Nephron (organoid): ENCODE measurements at regions not wholly inside any gene's neighbourhood (a gene's known extent, or its start where the extent isn't known, plus 50 kb on each side); places are given as distances from the start of the nearest gene placed in this dataset.

Experiments
- H3K27ac Mint-ChIP-seq, 3 experiments: 2 replicates each; pipeline ENCODE4 v1.8.0; 2020; ENCODE audit warnings: mixed read lengths in 3 of 3, mild to moderate bottlenecking in 2 of 3, moderate library complexity in 1 of 3
- H3K27me3 Mint-ChIP-seq: 2 replicates; pipeline ENCODE4 v1.8.0; 2021; ENCODE audit warnings: low read depth, mild to moderate bottlenecking, moderate library complexity, mixed read lengths
- H3K36me3 Mint-ChIP-seq: 2 replicates; pipeline ENCODE4 v1.8.0; 2020; ENCODE audit warnings: low read depth, mixed read lengths
- H3K4me1 Mint-ChIP-seq: 2 replicates; pipeline ENCODE4 v1.8.0; 2020; ENCODE audit warnings: mixed read lengths
- H3K4me3 Mint-ChIP-seq, 3 experiments: 2 replicates each; pipeline ENCODE4 v1.8.0; 2020; ENCODE audit warnings: mild to moderate bottlenecking in 3 of 3, mixed read lengths in 3 of 3, moderate library complexity in 2 of 3
- H3K9me3 Mint-ChIP-seq: 2 replicates; pipeline ENCODE4 v1.8.0; 2020; ENCODE audit warnings: mixed read lengths
- TF ChIP-seq, protein P1 (sequence below), 3 experiments: fragments of 200-600 bp; sonication (generic); IDR thresholded peaks; one replicate each; pipeline ENCODE4 v1.5.0; 2021; ENCODE audit warnings: antibody characterized with exemption in 3 of 3; ENCODE audit not compliant: unreplicated experiment in 3 of 3

DNA sequence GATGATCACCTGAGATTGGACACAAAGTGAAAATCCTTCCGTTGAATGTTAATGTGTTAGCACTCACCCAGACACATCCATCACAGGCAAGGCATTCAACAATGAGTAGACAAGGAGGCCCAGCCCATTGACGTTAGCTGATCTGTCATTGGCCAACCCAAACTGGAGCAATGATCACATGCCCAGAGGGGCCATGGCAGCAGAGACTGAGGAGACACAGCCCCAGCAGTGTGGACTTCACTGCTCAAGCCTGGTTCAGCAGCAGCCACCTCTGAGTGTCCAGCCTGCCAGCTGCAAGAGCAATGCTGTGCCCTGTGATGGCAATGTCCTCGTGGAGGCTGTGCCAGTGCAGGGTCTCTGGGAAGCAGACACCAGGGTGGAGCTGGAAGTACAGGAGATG, 622.2 kb downstream of the AACS start:
- Mint-ChIP-seq H3K36me3 (no peaks in the 10 kb centered on the region), H3K9me3 (no peaks in the 10 kb centered on the region), H3K4me3 (no peak overlapping the region), H3K27ac (no peak overlapping the region), H3K4me1 (no peaks in the 10 kb centered on the region), H3K27me3 (peaks cover 54% of the 10 kb centered on the region)
- TF ChIP-seq, protein P1, sequence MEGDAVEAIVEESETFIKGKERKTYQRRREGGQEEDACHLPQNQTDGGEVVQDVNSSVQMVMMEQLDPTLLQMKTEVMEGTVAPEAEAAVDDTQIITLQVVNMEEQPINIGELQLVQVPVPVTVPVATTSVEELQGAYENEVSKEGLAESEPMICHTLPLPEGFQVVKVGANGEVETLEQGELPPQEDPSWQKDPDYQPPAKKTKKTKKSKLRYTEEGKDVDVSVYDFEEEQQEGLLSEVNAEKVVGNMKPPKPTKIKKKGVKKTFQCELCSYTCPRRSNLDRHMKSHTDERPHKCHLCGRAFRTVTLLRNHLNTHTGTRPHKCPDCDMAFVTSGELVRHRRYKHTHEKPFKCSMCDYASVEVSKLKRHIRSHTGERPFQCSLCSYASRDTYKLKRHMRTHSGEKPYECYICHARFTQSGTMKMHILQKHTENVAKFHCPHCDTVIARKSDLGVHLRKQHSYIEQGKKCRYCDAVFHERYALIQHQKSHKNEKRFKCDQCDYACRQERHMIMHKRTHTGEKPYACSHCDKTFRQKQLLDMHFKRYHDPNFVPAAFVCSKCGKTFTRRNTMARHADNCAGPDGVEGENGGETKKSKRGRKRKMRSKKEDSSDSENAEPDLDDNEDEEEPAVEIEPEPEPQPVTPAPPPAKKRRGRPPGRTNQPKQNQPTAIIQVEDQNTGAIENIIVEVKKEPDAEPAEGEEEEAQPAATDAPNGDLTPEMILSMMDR (IDR thresholded peaks at IDR 0.05; ENCODE audit: unreplicated experiment in 3 of 3) = no peak

DNA sequence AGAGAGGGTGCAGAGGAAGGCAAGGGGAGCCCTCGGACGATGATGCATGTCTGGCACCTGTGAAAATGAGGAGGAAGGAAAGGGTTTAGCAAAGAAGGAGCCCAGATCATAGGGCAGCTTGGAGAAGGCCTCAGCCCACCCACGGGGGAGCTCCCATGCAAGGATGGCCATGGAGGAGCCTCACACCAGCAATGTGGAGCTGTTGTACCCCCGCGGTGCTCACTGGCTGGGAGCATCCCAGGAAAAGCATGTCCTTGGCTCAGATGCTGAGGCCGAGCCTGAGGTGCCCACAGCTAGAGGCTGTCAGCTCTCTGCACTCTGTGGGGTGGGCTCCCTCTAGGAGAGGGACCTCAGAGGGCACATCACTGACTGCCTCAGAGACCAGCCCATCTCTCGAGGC, 622.6 kb downstream of the AACS start:
- no peak overlapping the region for H3K4me3 Mint-ChIP-seq
- H3K27ac Mint-ChIP-seq = no peak overlapping the region
- TF ChIP-seq, protein P1 (IDR thresholded peaks at IDR 0.05; ENCODE audit: unreplicated experiment in 3 of 3) = no peak
- peaks cover 51% of the 10 kb centered on the region for H3K27me3 Mint-ChIP-seq
- no peaks in the 10 kb centered on the region for H3K4me1 Mint-ChIP-seq
- H3K36me3 Mint-ChIP-seq = no peaks in the 10 kb centered on the region
- no peaks in the 10 kb centered on the region for H3K9me3 Mint-ChIP-seq

DNA sequence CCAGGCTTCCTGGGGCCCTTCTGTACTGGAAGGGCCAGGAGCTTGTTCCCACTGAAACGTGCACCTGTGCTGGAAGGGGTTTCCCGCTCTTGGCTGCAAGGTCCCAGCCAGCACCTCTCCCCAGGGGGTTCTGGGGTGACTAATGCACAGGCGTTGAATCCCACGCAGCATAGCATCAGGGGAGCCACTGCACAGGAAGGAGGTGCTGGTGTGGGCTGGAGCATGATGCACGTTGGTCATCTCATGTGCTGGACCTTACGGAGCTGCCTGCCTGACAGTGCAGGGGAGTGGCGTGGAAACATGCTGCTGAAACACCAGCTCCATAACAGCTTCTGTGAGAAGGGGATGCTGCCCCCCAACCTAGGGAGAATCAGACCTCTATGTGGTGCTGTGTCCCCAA, 623.0 kb downstream of the AACS start:
- Mint-ChIP-seq H3K36me3 (no peaks in the 10 kb centered on the region), H3K4me3 (no peak overlapping the region), H3K9me3 (no peaks in the 10 kb centered on the region), H3K27me3 (peaks cover 48% of the 10 kb centered on the region), H3K4me1 (no peaks in the 10 kb centered on the region), H3K27ac (no peak overlapping the region)
- TF ChIP-seq, protein P1 (IDR thresholded peaks at IDR 0.05; ENCODE audit: unreplicated experiment in 3 of 3) = no peak

DNA sequence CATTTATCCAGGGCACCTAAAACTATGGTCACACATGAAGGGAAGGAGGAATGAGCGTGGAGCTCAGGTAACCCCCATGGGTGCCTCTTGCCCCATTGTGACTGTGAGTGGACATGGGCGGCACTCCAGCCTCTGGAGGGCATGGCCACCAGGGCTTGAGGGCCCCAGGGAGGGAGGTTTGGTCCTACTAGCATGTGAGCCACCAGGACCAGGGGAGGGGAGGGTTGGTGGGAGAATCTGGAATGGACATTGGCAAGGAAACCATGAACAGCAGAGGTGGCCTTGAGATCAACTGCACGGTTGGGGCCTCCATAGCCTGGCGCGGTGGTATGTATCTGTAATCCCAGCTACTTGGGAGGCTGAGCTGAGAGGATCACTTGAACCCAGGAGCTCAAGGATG, 623.6 kb downstream of the AACS start:
- no peaks in the 10 kb centered on the region for H3K9me3 Mint-ChIP-seq
- TF ChIP-seq, protein P1 (IDR thresholded peaks at IDR 0.05; ENCODE audit: unreplicated experiment in 3 of 3) = no peak
- H3K27ac Mint-ChIP-seq = no peak overlapping the region
- no peaks in the 10 kb centered on the region for H3K4me1 Mint-ChIP-seq
- H3K4me3 Mint-ChIP-seq = no peak overlapping the region
- no peaks in the 10 kb centered on the region for H3K36me3 Mint-ChIP-seq
- peaks cover 44% of the 10 kb centered on the region for H3K27me3 Mint-ChIP-seq

DNA sequence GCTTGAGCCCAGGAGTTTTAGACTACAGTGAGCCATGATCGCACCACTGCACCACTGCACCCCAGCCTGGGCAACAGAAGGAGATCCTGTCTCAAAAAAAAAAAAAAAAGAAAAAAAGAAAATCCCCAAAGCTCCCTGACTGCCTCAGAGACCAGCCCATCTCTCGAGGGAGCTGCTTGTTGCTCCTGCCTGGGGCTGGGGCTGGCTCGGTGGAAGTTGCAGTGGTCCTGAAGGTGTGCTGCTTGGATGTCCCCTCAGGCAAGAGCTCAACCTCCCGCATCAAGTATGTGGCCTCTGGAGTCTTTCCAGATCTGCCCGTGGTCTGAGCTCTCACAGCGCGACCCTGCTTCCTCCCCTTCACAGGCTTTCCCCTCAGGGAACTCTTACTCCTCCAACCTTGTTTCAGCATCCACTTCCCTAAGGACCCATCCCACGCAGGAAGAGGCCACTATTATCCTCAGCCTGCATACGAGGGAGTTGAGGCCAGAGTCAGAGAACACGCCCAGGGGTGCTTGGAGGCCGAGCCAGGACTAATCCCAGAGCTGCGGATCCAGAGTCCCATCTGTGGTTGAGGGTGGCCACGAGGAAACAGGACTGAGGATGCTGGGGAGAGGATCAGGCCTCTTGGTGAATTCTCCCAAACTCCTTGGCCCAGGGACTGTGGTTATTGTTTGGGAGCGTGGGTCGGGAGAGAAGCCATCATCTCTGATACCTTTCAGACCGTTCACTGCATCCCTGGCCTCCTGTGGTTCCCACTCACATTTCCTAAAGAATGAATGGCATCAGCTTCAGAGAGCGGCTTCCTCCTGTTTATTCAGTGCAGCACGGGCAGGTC, 624.6 kb downstream of the AACS start:
- Mint-ChIP-seq H3K27ac (no peak overlapping the region), H3K4me1 (no peaks in the 10 kb centered on the region)
- TF ChIP-seq, protein P1 (IDR thresholded peaks at IDR 0.05; ENCODE audit: unreplicated experiment in 3 of 3) = no peak

DNA sequence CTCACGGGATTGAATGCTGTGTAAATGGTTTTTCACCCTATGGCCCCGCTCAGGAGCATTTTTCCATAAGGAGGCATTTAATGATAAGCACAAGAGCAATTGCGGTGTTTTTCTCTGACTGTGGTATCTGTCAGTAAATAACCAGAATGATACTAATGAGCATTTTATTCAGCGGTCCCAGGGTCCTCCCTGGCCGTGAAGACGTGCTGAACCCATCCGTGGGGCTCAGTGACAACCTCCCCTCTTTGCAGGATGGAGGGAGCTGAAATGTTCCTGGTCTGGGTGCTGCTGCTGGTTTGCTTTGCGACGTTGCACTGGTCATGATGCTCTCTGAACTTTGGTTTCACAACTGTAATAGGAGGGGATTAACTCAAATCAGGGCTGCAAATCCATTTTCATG, 625.6 kb downstream of the AACS start:
- Mint-ChIP-seq H3K27me3 (peaks cover 31% of the 10 kb centered on the region), H3K36me3 (no peaks in the 10 kb centered on the region), H3K9me3 (no peaks in the 10 kb centered on the region), H3K4me3 (no peak overlapping the region), H3K4me1 (no peaks in the 10 kb centered on the region), H3K27ac (no peak overlapping the region)
- TF ChIP-seq, protein P1 (IDR thresholded peaks at IDR 0.05; ENCODE audit: unreplicated experiment in 3 of 3) = no peak

More for the DNA sequence above, 624.6 kb downstream of the AACS start:
- Mint-ChIP-seq H3K36me3 (no peaks in the 10 kb centered on the region), H3K9me3 (no peaks in the 10 kb centered on the region), H3K27me3 (peaks cover 36% of the 10 kb centered on the region), H3K4me3 (no peak overlapping the region)
